Heart right ventricle (tissue), 16 donors: ENCODE measurements at regions not wholly inside any gene's neighbourhood (a gene's known extent, or its start where the extent isn't known, plus 50 kb on each side); places are given as distances from the start of the nearest gene placed in this dataset.

ENCODE experiments used
- ATAC-seq, 8 donors: fragments of 200-7000 bp; cut with Tn5 transposase; one replicate each; pipeline ENCODE4 v1.9.1; 2020; ENCODE audit warnings: mild to moderate bottlenecking in 8 of 8, moderate library complexity in 8 of 8, moderate number of reproducible peaks in 1 of 8
- DNase-seq, 2 donors: peaks; one replicate each; pipeline ENCODE4 v3.0.0-alpha.2; 2020
- H3K27ac ChIP-seq, 10 donors: fragments of 200-600 bp; sonication (generic) in 2 of 10; one replicate each; pipeline versions ENCODE4 v1.5.0 to v1.8.0; 2020 to 2022; ENCODE audit warnings: mild to moderate bottlenecking in 3 of 10
- H3K27me3 ChIP-seq, 7 donors: fragments of 200-600 bp; one replicate each; pipeline ENCODE4 v1.8.0; 2021 to 2022; ENCODE audit warnings: mild to moderate bottlenecking in 2 of 7
- H3K36me3 ChIP-seq, 9 donors: fragments of 200-600 bp; sonication (generic) in 1 of 9; one replicate each; pipeline versions ENCODE4 v1.5.0 to v1.8.0; 2020 to 2022; ENCODE audit warnings: mild to moderate bottlenecking in 2 of 9
- H3K4me1 ChIP-seq, 9 donors: fragments of 200-600 bp; sonication (generic) in 1 of 9; one replicate each; pipeline versions ENCODE4 v1.5.0 to v1.8.0; 2020 to 2022; ENCODE audit warnings: mild to moderate bottlenecking in 4 of 9
- H3K4me3 ChIP-seq, 10 donors: fragments of 200-600 bp; sonication (generic) in 2 of 10; one replicate each; pipeline versions ENCODE4 v1.5.0 to v1.8.0; 2020 to 2022; ENCODE audit warnings: mild to moderate bottlenecking in 7 of 10, moderate library complexity in 2 of 10
- H3K9me3 ChIP-seq, 11 donors: fragments of 200-600 bp in 10 of 11; sonication (generic) in 2 of 11; one replicate each; pipeline versions ENCODE4 v1.5.0 to v1.8.0; 2013 to 2022; ENCODE audit warnings: mild to moderate bottlenecking in 2 of 11, control low read depth in 1 of 11, moderate library complexity in 1 of 11
- WGBS, 2 donors: extraction: QIAGEN DNeasy Blood & Tissue Kit; methylation state at CpG; one replicate each; pipeline ENCODE4 v1.1.7; 2013; ENCODE audit warnings: inconsistent platforms in 1 of 2; 5-methylcytosine and 5-hydroxymethylcytosine counted together
- intact Hi-C, 10 donors: fragments of 100-400 bp; cut with DNase I; formaldehyde crosslinking; loops; one replicate each; pipeline versions ENCODE4 v1.11.1 to v1.14.2; 2022
- TF ChIP-seq, protein P1 (sequence below), 9 donors: fragments of 200-600 bp; sonication (generic) in 2 of 9; IDR thresholded peaks; one replicate each; pipeline versions ENCODE4 v1.5.0 to v1.8.0; 2021 to 2022; ENCODE audit warnings: antibody characterized with exemption in 9 of 9, mild to moderate bottlenecking in 5 of 9, moderate library complexity in 1 of 9
- donor health status: Arrhythmogenic right ventricular cardiomyopathy.
- donor health status: ischemic (EF 13 %, LVEDD 7.1; RV severe dilation, severe dysfunction).
- donor health status: healthy with polysubstance abuse.
- donor health status: DM: no; HTN: yes; CAD: no.
- donor health status: DM: no; HTN: no; CAD: no.
- donor health status: ischemic (EF 25% LVEDD 6.9; RV normal size, moderate dysfunction).
- donor health status: ischemic (EF 25% LVEDD 5.7; RV mildly dilated, moderate dysfunction).
- donor health status: healthy.
- donor health status: DM: yes; HTN: yes; CAD: no.
- donor health status: Ischemic cardiomyopathy.
- donor health status: ischemic (EF 35%, LVEDD 5.7; RV mildly dilated, moderate dysfunction).
- donor health status: nonischemic (EF 11% LVEDD 7.7; RV severe dilation, severe dysfunction).
- donor health status: DM: yes; HTN: yes; CAD: no.
- donor health status: PGD.
- donor health status: ischemic (EF 29% LVEDD 5.4; RV normal size, mild dysfunction).
- donor health status: nonischemic (EF 23%, LVEDD 6.1; RV moderate dilation, normal function).

DNA sequence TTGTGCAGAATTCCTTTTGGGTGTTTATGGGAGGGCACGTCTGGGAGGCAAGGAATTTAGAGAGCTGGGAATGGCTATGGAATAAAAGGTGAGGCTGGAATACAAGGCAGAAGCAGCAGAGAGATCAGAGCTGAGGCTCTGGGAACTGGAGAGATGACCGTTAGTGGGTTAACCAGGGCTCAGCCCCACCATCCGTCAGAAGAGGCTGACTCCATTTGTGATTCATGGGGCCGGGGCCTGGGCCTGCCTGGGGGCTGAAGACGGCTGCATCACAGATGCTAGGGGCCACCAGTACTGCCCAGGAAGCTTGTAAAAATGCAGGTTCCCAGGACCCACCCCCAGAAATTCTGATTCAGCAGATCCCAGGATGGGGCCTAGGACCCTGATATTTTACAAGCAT, 398.1 kb downstream of the MED13L start:
- H3K27me3 ChIP-seq: peaks cover 0 to 8% (median under 1%) of the 10 kb centered on the region in 7 donors
- DNase-seq: no peak
- no peak overlapping the region for H3K4me3 ChIP-seq
- TF ChIP-seq, protein P1, sequence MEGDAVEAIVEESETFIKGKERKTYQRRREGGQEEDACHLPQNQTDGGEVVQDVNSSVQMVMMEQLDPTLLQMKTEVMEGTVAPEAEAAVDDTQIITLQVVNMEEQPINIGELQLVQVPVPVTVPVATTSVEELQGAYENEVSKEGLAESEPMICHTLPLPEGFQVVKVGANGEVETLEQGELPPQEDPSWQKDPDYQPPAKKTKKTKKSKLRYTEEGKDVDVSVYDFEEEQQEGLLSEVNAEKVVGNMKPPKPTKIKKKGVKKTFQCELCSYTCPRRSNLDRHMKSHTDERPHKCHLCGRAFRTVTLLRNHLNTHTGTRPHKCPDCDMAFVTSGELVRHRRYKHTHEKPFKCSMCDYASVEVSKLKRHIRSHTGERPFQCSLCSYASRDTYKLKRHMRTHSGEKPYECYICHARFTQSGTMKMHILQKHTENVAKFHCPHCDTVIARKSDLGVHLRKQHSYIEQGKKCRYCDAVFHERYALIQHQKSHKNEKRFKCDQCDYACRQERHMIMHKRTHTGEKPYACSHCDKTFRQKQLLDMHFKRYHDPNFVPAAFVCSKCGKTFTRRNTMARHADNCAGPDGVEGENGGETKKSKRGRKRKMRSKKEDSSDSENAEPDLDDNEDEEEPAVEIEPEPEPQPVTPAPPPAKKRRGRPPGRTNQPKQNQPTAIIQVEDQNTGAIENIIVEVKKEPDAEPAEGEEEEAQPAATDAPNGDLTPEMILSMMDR (IDR thresholded peaks at IDR 0.05): no peak
- no peaks in the 10 kb centered on the region for H3K4me1 ChIP-seq
- intact Hi-C loops: no loop called here
- no peaks in the 10 kb centered on the region for H3K36me3 ChIP-seq
- H3K27ac ChIP-seq: no peak overlapping the region
- H3K9me3 ChIP-seq: peaks cover 0 to 16% (median 0%) of the 10 kb centered on the region in 11 donors
- ATAC-seq: no peak
- WGBS, 2 donors: 67 to 68% methylated on average over 5 of the region's 5 CpGs

DNA sequence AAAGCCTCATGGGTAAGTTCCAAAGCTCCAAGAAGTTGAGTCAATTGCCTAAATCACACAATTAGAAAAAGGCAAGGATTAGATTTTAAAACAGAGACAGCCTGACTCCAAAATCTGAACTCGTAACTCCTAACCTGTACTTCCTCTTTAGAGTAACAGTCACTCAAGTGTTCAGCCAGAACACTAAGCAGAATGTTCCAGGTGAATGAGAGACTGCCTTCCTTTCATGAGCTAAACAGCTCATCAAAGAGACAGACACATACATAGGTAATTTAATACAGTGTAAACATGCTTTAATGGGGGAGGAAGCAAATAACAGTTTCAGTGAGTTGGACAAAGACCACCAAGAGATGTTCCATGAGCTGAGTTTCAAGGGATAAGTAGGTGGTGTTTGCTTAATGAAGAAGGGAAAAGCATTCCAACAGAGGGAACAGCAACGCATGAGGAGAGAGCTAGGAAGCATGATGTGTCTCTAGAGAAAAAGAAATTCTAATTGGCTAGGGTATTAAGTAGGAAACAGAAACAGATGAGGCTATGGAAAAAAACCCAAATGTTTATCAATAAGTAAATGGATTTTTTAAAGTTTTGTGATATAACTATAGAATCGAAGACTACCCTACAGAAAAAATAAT, 403.9 kb downstream of the MED13L start:
- peaks cover 0 to 15% (median 0%) of the 10 kb centered on the region in 11 donors for H3K9me3 ChIP-seq
- ATAC-seq: no peak
- DNase-seq: no peak
- H3K4me1 ChIP-seq: peaks cover 0 to 18% (median 3%) of the 10 kb centered on the region in 9 donors
- 76 to 87% methylated on average over 3 of the region's 3 CpGs for WGBS, 2 donors
- H3K27me3 ChIP-seq: peaks cover 0 to 22% (median 0%) of the 10 kb centered on the region in 7 donors
- H3K4me3 ChIP-seq: no peak overlapping the region
- no peaks in the 10 kb centered on the region for H3K36me3 ChIP-seq
- TF ChIP-seq, protein P1 (IDR thresholded peaks at IDR 0.05): no peak
- intact Hi-C loops: loop anchor here in 1 of 10 donors (5.0 kb wide), 1 partner anchor 1534 kb away; no protein-coding TSS in a partner anchor
- no peak overlapping the region for H3K27ac ChIP-seq

DNA sequence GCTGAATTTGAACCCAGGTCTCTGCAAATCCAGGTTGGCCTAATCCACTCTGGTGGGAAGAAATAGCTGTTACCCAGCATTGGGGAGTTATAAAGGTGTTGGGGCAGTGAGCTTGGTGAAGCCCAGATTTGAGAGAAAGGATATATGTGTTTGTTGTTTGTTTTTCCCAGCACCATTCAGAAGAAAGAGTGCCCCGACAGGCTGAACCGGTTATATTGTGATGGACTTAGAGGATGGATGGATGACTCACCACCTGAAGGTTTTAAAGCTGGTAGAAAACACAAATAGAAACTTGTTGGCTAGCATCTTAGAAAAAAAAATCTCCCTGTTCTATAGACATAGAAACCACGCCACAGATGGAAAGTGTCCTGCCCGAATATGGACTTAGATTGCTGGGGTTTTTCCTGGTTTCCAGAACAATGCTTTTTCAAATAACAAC, 404.6 kb downstream of the MED13L start:
- DNase-seq: no peak
- H3K9me3 ChIP-seq: peaks cover 0 to 15% (median 0%) of the 10 kb centered on the region in 11 donors
- peaks cover 0 to 18% (median 3%) of the 10 kb centered on the region in 9 donors for H3K4me1 ChIP-seq
- ATAC-seq: no peak
- TF ChIP-seq, protein P1 (IDR thresholded peaks at IDR 0.05): no peak
- peaks cover 0 to 27% (median 0%) of the 10 kb centered on the region in 7 donors for H3K27me3 ChIP-seq
- no peak overlapping the region for H3K4me3 ChIP-seq
- H3K27ac ChIP-seq: no peak overlapping the region
- WGBS, 2 donors: 65 to 75% methylated on average over 4 of the region's 4 CpGs
- no peaks in the 10 kb centered on the region for H3K36me3 ChIP-seq
- intact Hi-C loops: loop anchor here in 1 of 10 donors (5.0 kb wide), 1 partner anchor 1534 kb away; no protein-coding TSS in a partner anchor

DNA sequence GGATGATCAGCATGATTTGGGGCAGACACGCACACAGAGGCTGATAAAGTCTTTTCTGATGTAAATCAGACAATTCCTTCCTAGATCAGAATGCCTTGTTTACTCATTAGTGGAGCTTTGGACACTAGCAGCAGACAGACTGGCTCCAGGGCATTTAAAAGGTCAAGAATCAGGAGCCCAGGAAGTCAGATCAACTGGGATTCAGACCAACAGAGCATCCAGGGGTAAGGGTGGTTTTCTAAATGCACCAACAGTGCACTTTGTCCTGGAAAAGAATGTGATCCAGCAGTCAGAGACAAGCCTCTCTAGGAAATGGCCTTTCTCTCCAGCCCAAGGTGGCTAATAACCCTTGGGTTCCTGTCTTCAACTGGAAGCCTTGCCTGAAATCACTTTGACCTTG, 405.3 kb downstream of the MED13L start:
- intact Hi-C loops: loop anchor here in 1 of 10 donors (5.0 kb wide), 1 partner anchor 1535 kb away; no protein-coding TSS in a partner anchor
- no peak overlapping the region for H3K27ac ChIP-seq
- no peak overlapping the region for H3K4me3 ChIP-seq
- DNase-seq: no peak
- TF ChIP-seq, protein P1 (IDR thresholded peaks at IDR 0.05): no peak
- peaks cover 0 to 18% (median 3%) of the 10 kb centered on the region in 9 donors for H3K4me1 ChIP-seq
- H3K36me3 ChIP-seq: no peaks in the 10 kb centered on the region
- ATAC-seq: no peak
- 53 to 79% methylated on average over 1 of the region's 1 CpG for WGBS, 2 donors
- peaks cover 0 to 10% (median 0%) of the 10 kb centered on the region in 11 donors for H3K9me3 ChIP-seq
- H3K27me3 ChIP-seq: peaks cover 0 to 27% (median 0%) of the 10 kb centered on the region in 7 donors
